ENCODE measurements at regions not wholly inside any gene's neighbourhood (a gene's known extent, or its start where the extent isn't known, plus 50 kb on each side); places are given as distances from the start of the nearest gene placed in this dataset.

GRCh38 chr12:30816742-30817465 lies 62.2 kb upstream of the CAPRIN2 start:
- H3K4me2 ChIP-seq (ENCODE audit: low read depth, low read length, poor library complexity, severe bottlenecking), result no peak overlapping the region
- H3K9ac ChIP-seq (ENCODE audit: low read depth, low read length, poor library complexity, severe bottlenecking), result no peak overlapping the region
- no peaks in the 10 kb centered on the region for H3K79me2 ChIP-seq (ENCODE audit: insufficient read depth, low read length)
- H2AFZ ChIP-seq (ENCODE audit: low read length), result no peak overlapping the region
- H3K9me3 ChIP-seq (ENCODE audit: insufficient read depth, low read depth, low read length), result no peaks in the 10 kb centered on the region
- no peaks in the 10 kb centered on the region for H3K9me2 ChIP-seq (replicated peaks; ENCODE audit: low read depth, low read length)
- no peaks in the 10 kb centered on the region for H3F3A ChIP-seq (ENCODE audit: low read depth)
- no peak overlapping the region for H3K4me3 ChIP-seq (ENCODE audit: low read length, poor library complexity, severe bottlenecking)
- TF ChIP-seq EZH2phosphoT487 (IDR thresholded peaks at IDR 0.05; ENCODE audit: borderline replicate concordance) (no peak), CTCF (conservative IDR thresholded peaks at IDR 0.05; ENCODE audit: low read length) (no peak)
- H3K36me3 ChIP-seq (ENCODE audit: insufficient read depth, low read length), result no peaks in the 10 kb centered on the region
- peaks cover 11% of the 10 kb centered on the region for H3K27me3 ChIP-seq (ENCODE audit: insufficient read depth, low read length, poor library complexity, severe bottlenecking)
- H4K20me1 ChIP-seq (ENCODE audit: insufficient read depth, low read length, poor library complexity, severe bottlenecking), result no peaks in the 10 kb centered on the region
- H3K4me1 ChIP-seq (ENCODE audit: insufficient read depth, low read length, poor library complexity, severe bottlenecking), result peaks cover 2% of the 10 kb centered on the region

GRCh38 chr12:30814295-30814655 lies 59.5 kb upstream of the CAPRIN2 start:
- Histone ChIP-seq H3K4me3 (ENCODE audit: low read length, poor library complexity, severe bottlenecking) (no peak overlapping the region), H3K4me2 (ENCODE audit: low read depth, low read length, poor library complexity, severe bottlenecking) (no peak overlapping the region), H2AFZ (ENCODE audit: low read length) (no peak overlapping the region), H3K36me3 (ENCODE audit: insufficient read depth, low read length) (no peaks in the 10 kb centered on the region), H3K9ac (ENCODE audit: low read depth, low read length, poor library complexity, severe bottlenecking) (no peak overlapping the region), H3K9me3 (ENCODE audit: insufficient read depth, low read depth, low read length) (no peaks in the 10 kb centered on the region), H4K20me1 (ENCODE audit: insufficient read depth, low read length, poor library complexity, severe bottlenecking) (no peaks in the 10 kb centered on the region), H3K4me1 (ENCODE audit: insufficient read depth, low read length, poor library complexity, severe bottlenecking) (no peaks in the 10 kb centered on the region), H3K27me3 (ENCODE audit: insufficient read depth, low read length, poor library complexity, severe bottlenecking) (peaks cover 5% of the 10 kb centered on the region), H3K79me2 (ENCODE audit: insufficient read depth, low read length) (no peaks in the 10 kb centered on the region), H3K9me2 (replicated peaks; ENCODE audit: low read depth, low read length) (no peaks in the 10 kb centered on the region), H3F3A (ENCODE audit: low read depth) (no peaks in the 10 kb centered on the region)
- TF ChIP-seq CTCF (conservative IDR thresholded peaks at IDR 0.05; ENCODE audit: low read length), result no peak
- no peak for TF ChIP-seq EZH2phosphoT487 (IDR thresholded peaks at IDR 0.05; ENCODE audit: borderline replicate concordance)

- no peak overlapping the region for H3K9ac ChIP-seq (ENCODE audit: low read depth, low read length, poor library complexity, severe bottlenecking)
- H3K27me3 ChIP-seq (ENCODE audit: insufficient read depth, low read length, poor library complexity, severe bottlenecking), result no peaks in the 10 kb centered on the region
- no peaks in the 10 kb centered on the region for H3K4me1 ChIP-seq (ENCODE audit: insufficient read depth, low read length, poor library complexity, severe bottlenecking)
- no peaks in the 10 kb centered on the region for H3K9me3 ChIP-seq (ENCODE audit: insufficient read depth, low read depth, low read length)
- H3F3A ChIP-seq (ENCODE audit: low read depth), result no peaks in the 10 kb centered on the region
- H4K20me1 ChIP-seq (ENCODE audit: insufficient read depth, low read length, poor library complexity, severe bottlenecking), result no peaks in the 10 kb centered on the region
- H3K36me3 ChIP-seq (ENCODE audit: insufficient read depth, low read length), result no peaks in the 10 kb centered on the region
- no peaks in the 10 kb centered on the region for H3K79me2 ChIP-seq (ENCODE audit: insufficient read depth, low read length)
- H3K4me3 ChIP-seq (ENCODE audit: low read length, poor library complexity, severe bottlenecking), result no peak overlapping the region
- H3K9me2 ChIP-seq (replicated peaks; ENCODE audit: low read depth, low read length), result no peaks in the 10 kb centered on the region
- no peak overlapping the region for H3K4me2 ChIP-seq (ENCODE audit: low read depth, low read length, poor library complexity, severe bottlenecking)
- no peak overlapping the region for H2AFZ ChIP-seq (ENCODE audit: low read length)
- TF ChIP-seq CTCF (conservative IDR thresholded peaks at IDR 0.05; ENCODE audit: low read length) (no peak), EZH2phosphoT487 (IDR thresholded peaks at IDR 0.05; ENCODE audit: borderline replicate concordance) (no peak)
These were observed 59.0 kb upstream of the CAPRIN2 start for GRCh38 chr12:30813525-30814294.
